CD14-positive monocyte (primary cell): ENCODE measurements at regions not wholly inside any gene's neighbourhood (a gene's known extent, or its start where the extent isn't known, plus 50 kb on each side); places are given as distances from the start of the nearest gene placed in this dataset.

Experiments used
- DNase-seq, 3 donors: peaks; one replicate each; pipeline ENCODE4 v3.0.0-alpha.2; 2011 to 2022
- H2AFZ ChIP-seq: 2 replicates; pipeline ENCODE4 v1.6.0; 2012; ENCODE audit warnings: mild to moderate bottlenecking, low read depth, low read length, inconsistent platforms; ENCODE audit not compliant: insufficient read depth, poor library complexity, severe bottlenecking
- H3K27ac ChIP-seq, 2 donors: 1 replicate in 1 of 2; 2 replicates in 1 of 2; pipeline ENCODE4 v1.5.1; 2012 to 2013; ENCODE audit warnings: low read length in 2 of 2, control low read depth in 1 of 2, inconsistent platforms in 1 of 2, low read depth in 1 of 2, mild to moderate bottlenecking in 1 of 2
- H3K27me3 ChIP-seq, 2 donors: one replicate each; pipeline versions ENCODE4 v1.6.0 to v1.6.1; 2011 to 2013; ENCODE audit warnings: low read length in 2 of 2; ENCODE audit not compliant: control insufficient read depth in 2 of 2, insufficient read depth in 2 of 2
- H3K36me3 ChIP-seq, 2 donors: replicated peaks in 1 of 2; 1 replicate in 1 of 2; 2 replicates in 1 of 2; pipeline versions ENCODE4 v1.5.1 to v1.6.1; 2012 to 2013; ENCODE audit warnings: low read length in 2 of 2, control low read depth in 1 of 2, inconsistent platforms in 1 of 2, mild to moderate bottlenecking in 1 of 2; ENCODE audit not compliant: insufficient read depth in 2 of 2, control insufficient read depth in 1 of 2
- H3K4me1 ChIP-seq, 2 donors: 1 replicate in 1 of 2; 2 replicates in 1 of 2; pipeline versions ENCODE4 v1.5.1 to v1.6.1; 2012 to 2013; ENCODE audit warnings: low read length in 2 of 2, control low read depth in 1 of 2, inconsistent platforms in 1 of 2, mild to moderate bottlenecking in 1 of 2, moderate library complexity in 1 of 2; ENCODE audit not compliant: insufficient read depth in 2 of 2, control insufficient read depth in 1 of 2
- H3K4me2 ChIP-seq: replicated peaks from 2 replicates; pipeline ENCODE3; 2012; ENCODE audit warnings: low read length, moderate library complexity, mild to moderate bottlenecking; ENCODE audit not compliant: poor library complexity, severe bottlenecking; ENCODE audit errors: extremely low read depth
- H3K4me3 ChIP-seq, 3 experiments: fragments of 200-600 bp in 1 of 3; sonication (generic) in 1 of 3; replicated peaks in 1 of 3; 1 replicate in 2 of 3; 2 replicates in 1 of 3; pipeline ENCODE4 v1.5.1; 2011 to 2013; ENCODE audit warnings: low read length in 3 of 3, mild to moderate bottlenecking in 3 of 3, control low read depth in 2 of 3, low read depth in 2 of 3, inconsistent platforms in 1 of 3, moderate library complexity in 1 of 3
- H3K79me2 ChIP-seq: 2 replicates; pipeline ENCODE4 v1.6.0; 2012; ENCODE audit warnings: mild to moderate bottlenecking, control low read depth, inconsistent platforms, low read length, moderate library complexity; ENCODE audit not compliant: insufficient read depth
- H3K9ac ChIP-seq: 2 replicates; pipeline ENCODE4 v1.6.0; 2017; ENCODE audit warnings: low read length, mild to moderate bottlenecking; ENCODE audit not compliant: insufficient read depth, poor library complexity, severe bottlenecking
- H3K9me3 ChIP-seq, 2 donors: replicated peaks in 1 of 2; 1 replicate in 1 of 2; 2 replicates in 1 of 2; pipeline versions ENCODE4 v1.5.1 to v1.6.1; 2012 to 2013; ENCODE audit warnings: low read length in 2 of 2, control low read depth in 1 of 2; ENCODE audit not compliant: control insufficient read depth in 1 of 2, insufficient read depth in 1 of 2
- H4K20me1 ChIP-seq: 2 replicates; pipeline ENCODE4 v1.6.0; 2012; ENCODE audit warnings: mild to moderate bottlenecking, low read length, control low read depth, moderate library complexity; ENCODE audit not compliant: insufficient read depth
- H3K27ac Mint-ChIP-seq, 7 donors: one replicate each; pipeline ENCODE4 v1.8.0; 2020; ENCODE audit warnings: mild to moderate bottlenecking in 7 of 7, mixed read lengths in 7 of 7, moderate library complexity in 6 of 7, inconsistent platforms in 2 of 7
- H3K27me3 Mint-ChIP-seq, 3 donors: one replicate each; pipeline ENCODE4 v1.8.0; 2021 to 2022; ENCODE audit warnings: low read depth in 3 of 3, mild to moderate bottlenecking in 3 of 3, mixed read lengths in 3 of 3, moderate library complexity in 3 of 3, inconsistent platforms in 1 of 3
- H3K36me3 Mint-ChIP-seq, 2 donors: one replicate each; pipeline ENCODE4 v1.8.0; 2020; ENCODE audit warnings: mixed read lengths in 2 of 2, inconsistent platforms in 1 of 2, mild to moderate bottlenecking in 1 of 2
- H3K4me1 Mint-ChIP-seq: one replicate; pipeline ENCODE4 v1.8.0; 2020; ENCODE audit warnings: mild to moderate bottlenecking, mixed read lengths
- H3K4me3 Mint-ChIP-seq, 2 donors: one replicate each; pipeline ENCODE4 v1.8.0; 2020; ENCODE audit warnings: mild to moderate bottlenecking in 2 of 2, mixed read lengths in 2 of 2, moderate library complexity in 1 of 2
- H3K9me3 Mint-ChIP-seq, 7 donors: one replicate each; pipeline ENCODE4 v1.8.0; 2020 to 2022; ENCODE audit warnings: mixed read lengths in 7 of 7, mild to moderate bottlenecking in 6 of 7, moderate library complexity in 6 of 7, inconsistent platforms in 2 of 7
- WGBS: methylation state at CpG from one replicate; pipeline ENCODE4 v1.1.5; 2013; ENCODE audit warnings: missing lambda C conversion rate; ENCODE audit not compliant: insufficient coverage; 5-methylcytosine and 5-hydroxymethylcytosine counted together
- intact Hi-C, 2 donors: fragments of 100-400 bp; cut with micrococcal nuclease; formaldehyde crosslinking; loops; one replicate each; pipeline versions ENCODE4 v1.15.0 to v1.15.1; 2023
- TF ChIP-seq, protein P1 (sequence below): fragments of 200-600 bp; IDR thresholded peaks from one replicate; pipeline ENCODE4 v1.8.0; 2022; ENCODE audit warnings: antibody characterized with exemption, mild to moderate bottlenecking

DNA sequence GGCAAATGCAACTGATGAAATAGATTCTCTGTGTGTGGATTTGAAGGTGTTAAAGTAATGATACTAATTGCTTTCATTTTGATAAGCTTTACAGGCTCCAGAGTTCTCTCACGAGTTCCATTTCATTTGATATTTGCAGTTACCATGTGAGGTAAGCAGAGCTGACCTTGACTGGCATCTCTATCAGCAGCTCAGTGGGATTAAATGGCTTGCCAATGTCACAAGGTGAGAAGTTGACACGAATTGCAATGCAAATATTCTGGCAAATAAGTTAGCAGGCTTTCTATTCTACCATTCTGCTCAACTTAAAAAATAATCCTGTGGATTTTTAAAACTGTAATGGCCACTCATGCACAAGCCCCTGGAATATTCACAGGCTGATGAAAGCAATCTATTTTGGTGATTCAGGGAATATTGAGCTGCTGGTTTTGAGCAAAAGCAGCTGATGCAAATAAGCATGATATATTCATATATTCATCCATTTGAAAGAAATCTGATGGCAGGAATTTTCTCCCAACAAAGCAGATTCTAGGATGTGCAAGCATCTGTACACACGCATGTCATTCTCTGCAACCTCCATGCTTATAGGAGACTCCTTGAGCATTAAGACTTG, 64.5 kb upstream of the ANKRD1 start:
- TF ChIP-seq, protein P1, sequence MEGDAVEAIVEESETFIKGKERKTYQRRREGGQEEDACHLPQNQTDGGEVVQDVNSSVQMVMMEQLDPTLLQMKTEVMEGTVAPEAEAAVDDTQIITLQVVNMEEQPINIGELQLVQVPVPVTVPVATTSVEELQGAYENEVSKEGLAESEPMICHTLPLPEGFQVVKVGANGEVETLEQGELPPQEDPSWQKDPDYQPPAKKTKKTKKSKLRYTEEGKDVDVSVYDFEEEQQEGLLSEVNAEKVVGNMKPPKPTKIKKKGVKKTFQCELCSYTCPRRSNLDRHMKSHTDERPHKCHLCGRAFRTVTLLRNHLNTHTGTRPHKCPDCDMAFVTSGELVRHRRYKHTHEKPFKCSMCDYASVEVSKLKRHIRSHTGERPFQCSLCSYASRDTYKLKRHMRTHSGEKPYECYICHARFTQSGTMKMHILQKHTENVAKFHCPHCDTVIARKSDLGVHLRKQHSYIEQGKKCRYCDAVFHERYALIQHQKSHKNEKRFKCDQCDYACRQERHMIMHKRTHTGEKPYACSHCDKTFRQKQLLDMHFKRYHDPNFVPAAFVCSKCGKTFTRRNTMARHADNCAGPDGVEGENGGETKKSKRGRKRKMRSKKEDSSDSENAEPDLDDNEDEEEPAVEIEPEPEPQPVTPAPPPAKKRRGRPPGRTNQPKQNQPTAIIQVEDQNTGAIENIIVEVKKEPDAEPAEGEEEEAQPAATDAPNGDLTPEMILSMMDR: no peak
- no peaks in the 10 kb centered on the region for H3K4me1 ChIP-seq
- H3K36me3 Mint-ChIP-seq: no peaks in the 10 kb centered on the region

DNA sequence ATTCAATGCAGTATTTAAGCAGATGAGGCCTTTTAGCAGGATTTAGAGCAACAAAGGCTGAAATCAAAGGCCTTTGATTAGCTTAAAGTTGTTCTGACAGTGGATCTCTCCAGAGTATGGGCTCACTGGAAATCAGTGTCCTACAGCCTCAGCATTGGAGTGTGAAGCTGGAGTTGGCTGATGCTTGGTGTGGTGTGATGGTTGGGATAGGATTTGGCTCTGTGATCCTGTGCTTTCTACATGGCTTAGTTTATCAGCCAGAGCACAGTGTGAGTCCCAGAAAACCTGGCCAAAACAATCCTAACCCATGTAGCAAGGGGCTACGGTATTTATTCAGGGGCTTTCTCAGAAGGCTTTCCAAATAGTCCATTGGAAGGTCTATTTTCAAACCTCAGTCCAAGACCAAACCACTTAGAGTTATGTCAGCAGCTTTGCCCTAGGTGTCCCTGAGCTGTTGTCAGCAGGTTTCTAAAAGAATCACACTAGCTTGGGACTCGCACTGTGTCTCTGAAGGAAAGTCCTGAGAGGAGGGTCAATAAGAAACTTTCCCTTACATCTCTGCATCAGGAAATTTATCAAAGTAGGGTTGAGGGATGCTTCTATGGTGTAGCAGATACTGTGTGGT, 65.4 kb upstream of the ANKRD1 start:
- no peak for DNase-seq
- Mint-ChIP-seq H3K4me1 (peaks cover 1% of the 10 kb centered on the region), H3K4me3 (no peak overlapping the region), H3K36me3 (no peaks in the 10 kb centered on the region), H3K27me3 (peaks cover 0 to 2% (median 1%) of the 10 kb centered on the region in 3 donors), H3K9me3 (no peaks in the 10 kb centered on the region), H3K27ac (no peak overlapping the region)
- Histone ChIP-seq H3K4me3 (no peak overlapping the region), H3K27ac (no peak overlapping the region), H3K9ac (no peak overlapping the region), H2AFZ (no peak overlapping the region), H3K36me3 (no peaks in the 10 kb centered on the region), H3K9me3 (no peaks in the 10 kb centered on the region), H3K27me3 (no peaks in the 10 kb centered on the region), H3K79me2 (no peaks in the 10 kb centered on the region), H3K4me1 (no peaks in the 10 kb centered on the region), H4K20me1 (no peaks in the 10 kb centered on the region), H3K4me2 (no peak overlapping the region)
- WGBS: 100% methylated on average over 1 of the region's 2 CpGs
- TF ChIP-seq, protein P1: no peak
- intact Hi-C loops: no loop called here

More for the DNA sequence above, 64.5 kb upstream of the ANKRD1 start:
- H3K4me1 Mint-ChIP-seq: peaks cover 1% of the 10 kb centered on the region
- intact Hi-C loops: no loop called here
- no peaks in the 10 kb centered on the region for H4K20me1 ChIP-seq
- no peak overlapping the region for H3K4me3 ChIP-seq
- H3K4me3 Mint-ChIP-seq: no peak overlapping the region
- H3K36me3 ChIP-seq: no peaks in the 10 kb centered on the region
- peaks cover 0 to 2% (median 1%) of the 10 kb centered on the region in 3 donors for H3K27me3 Mint-ChIP-seq
- no peak overlapping the region for H2AFZ ChIP-seq
- 50% methylated on average over 1 of the region's 3 CpGs for WGBS
- H3K79me2 ChIP-seq: no peaks in the 10 kb centered on the region
- DNase-seq: no peak
- no peak overlapping the region for H3K27ac ChIP-seq
- no peak overlapping the region for H3K9ac ChIP-seq
- H3K9me3 Mint-ChIP-seq: peaks cover 0 to 2% (median 0%) of the 10 kb centered on the region in 7 donors
- no peaks in the 10 kb centered on the region for H3K9me3 ChIP-seq
- no peak overlapping the region for H3K4me2 ChIP-seq
- no peaks in the 10 kb centered on the region for H3K27me3 ChIP-seq
- no peak overlapping the region for H3K27ac Mint-ChIP-seq
